Skeletal muscle satellite cell (primary cell): ENCODE measurements at regions not wholly inside any gene's neighbourhood (a gene's known extent, or its start where the extent isn't known, plus 50 kb on each side); places are given as distances from the start of the nearest gene placed in this dataset.
"Not testable (repeated sequence)": the region's sequence is repeated elsewhere in the genome, so short reads cannot be mapped to it uniquely, and the experiment has no call there.

Source experiments
- H3K27me3 ChIP-seq: 2 replicates; pipeline ENCODE4 v1.7.0; 2013; ENCODE audit warnings: low read length; ENCODE audit not compliant: control insufficient read depth, insufficient read depth
- H3K36me3 ChIP-seq: 2 replicates; pipeline ENCODE4 v1.7.0; 2013; ENCODE audit warnings: mild to moderate bottlenecking, control low read depth, low read length; ENCODE audit not compliant: insufficient read depth
- H3K4me1 ChIP-seq: 2 replicates; pipeline ENCODE4 v1.7.0; 2013; ENCODE audit warnings: low read length; ENCODE audit not compliant: control insufficient read depth, insufficient read depth
- H3K4me2 ChIP-seq: 2 replicates; pipeline ENCODE4 v1.7.0; 2013; ENCODE audit warnings: mild to moderate bottlenecking, low read length
- H3K4me3 ChIP-seq: 2 replicates; pipeline ENCODE4 v1.7.0; 2013; ENCODE audit warnings: low read length
- H3K9ac ChIP-seq: 2 replicates; pipeline ENCODE4 v1.7.0; 2013; ENCODE audit warnings: mild to moderate bottlenecking, low read depth, low read length, moderate library complexity
- H3K9me3 ChIP-seq: replicated peaks from 2 replicates; pipeline ENCODE4 v1.7.0; 2013; ENCODE audit warnings: mild to moderate bottlenecking, control low read depth, low read length

DNA sequence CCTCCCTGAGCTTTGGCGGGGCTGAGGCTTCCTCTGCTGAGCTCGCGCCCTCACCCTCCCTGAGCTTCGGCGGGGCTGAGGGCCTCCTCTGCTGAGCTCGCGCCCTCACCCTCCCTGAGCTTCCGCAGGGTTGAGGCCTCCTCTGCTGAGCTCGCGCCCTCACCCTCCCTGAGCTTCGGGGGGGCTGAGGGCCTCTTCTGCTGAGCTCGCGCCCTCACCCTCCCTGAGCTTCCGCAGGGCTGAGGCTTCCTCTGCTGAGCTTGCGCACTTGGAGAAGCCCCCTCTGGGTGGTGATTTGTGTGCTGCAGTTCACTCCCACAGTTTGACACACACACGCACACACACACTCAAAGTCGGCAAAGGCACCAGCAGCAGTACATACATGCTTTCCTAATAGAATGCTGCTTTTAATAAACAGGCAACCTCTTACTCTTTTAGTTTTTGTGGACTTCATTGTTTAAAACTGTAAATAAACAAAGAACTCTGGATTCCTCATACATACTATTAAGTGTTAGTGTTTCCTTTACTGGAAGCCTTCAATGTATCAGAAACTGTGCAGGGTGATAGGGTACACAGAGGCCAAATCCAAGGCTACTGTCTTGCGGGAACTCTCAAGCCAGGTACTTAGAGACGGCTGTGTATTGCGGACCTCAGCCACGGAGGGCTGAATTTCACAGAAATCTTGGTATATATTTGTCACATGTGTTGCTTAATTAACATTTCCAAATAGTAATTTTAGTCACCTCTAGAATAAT lies 752.8 kb upstream of the TPTE start:
- H3K4me3 ChIP-seq, H3K4me2 ChIP-seq, H3K27me3 ChIP-seq, H3K4me1 ChIP-seq, H3K36me3 ChIP-seq, H3K9ac ChIP-seq: not testable (repeated sequence)
- peaks cover 53% of the 10 kb centered on the region for H3K9me3 ChIP-seq

GRCh38 chr21:9769131-9769498 lies 752.3 kb upstream of the TPTE start:
- H3K27me3 ChIP-seq, H3K4me2 ChIP-seq, H3K4me1 ChIP-seq, H3K4me3 ChIP-seq, H3K9ac ChIP-seq, H3K36me3 ChIP-seq: not testable (repeated sequence)
- peaks cover 52% of the 10 kb centered on the region for H3K9me3 ChIP-seq

DNA sequence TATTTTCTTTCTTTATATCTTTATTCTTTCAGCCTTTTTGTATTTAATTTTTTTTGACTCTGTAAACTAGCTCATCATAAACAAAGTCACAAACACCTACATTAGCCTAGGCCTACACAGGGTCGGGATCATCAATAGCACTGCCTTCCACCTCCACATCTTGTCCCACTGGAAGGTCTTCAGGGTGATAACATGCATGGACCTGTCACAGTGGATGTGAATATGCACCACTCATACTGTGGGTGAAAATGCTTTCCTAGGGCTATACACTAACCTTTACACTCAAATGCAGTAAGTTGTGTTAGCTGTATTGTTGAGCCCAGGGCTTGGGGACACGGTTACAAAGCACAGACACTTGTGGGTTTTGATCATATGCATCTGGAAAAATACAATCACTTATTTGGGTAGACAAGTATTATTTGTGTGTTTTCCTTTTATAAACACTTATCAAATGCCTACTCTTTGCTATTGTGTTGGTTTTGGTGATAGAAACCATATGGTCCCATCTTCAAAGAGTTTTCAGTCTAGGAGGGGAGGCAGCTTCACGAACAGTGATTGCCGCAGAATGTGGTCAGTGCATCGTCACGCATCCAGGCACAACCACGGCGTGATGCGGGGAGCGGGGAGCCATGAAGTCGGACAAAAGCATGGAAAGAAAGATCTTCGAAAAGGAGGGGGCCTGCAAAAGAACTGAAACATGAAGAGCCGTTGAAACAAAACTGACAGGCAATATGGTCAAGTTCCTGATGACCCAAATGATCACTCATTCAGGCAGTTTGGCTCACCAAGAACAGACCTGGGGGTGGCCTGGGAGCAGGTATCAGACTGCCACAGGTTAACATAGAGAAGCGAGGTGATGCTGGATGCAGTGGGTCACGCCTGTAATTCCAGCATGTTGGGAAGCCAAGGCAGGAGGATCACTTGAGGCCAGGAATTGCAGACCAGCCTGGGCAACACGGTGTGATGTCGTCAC lies 751.4 kb upstream of the TPTE start:
- not testable (repeated sequence) for H3K9ac ChIP-seq, H3K4me1 ChIP-seq, H3K4me2 ChIP-seq, H3K4me3 ChIP-seq, H3K36me3 ChIP-seq, H3K27me3 ChIP-seq
- peaks cover 57% of the 10 kb centered on the region for H3K9me3 ChIP-seq

DNA sequence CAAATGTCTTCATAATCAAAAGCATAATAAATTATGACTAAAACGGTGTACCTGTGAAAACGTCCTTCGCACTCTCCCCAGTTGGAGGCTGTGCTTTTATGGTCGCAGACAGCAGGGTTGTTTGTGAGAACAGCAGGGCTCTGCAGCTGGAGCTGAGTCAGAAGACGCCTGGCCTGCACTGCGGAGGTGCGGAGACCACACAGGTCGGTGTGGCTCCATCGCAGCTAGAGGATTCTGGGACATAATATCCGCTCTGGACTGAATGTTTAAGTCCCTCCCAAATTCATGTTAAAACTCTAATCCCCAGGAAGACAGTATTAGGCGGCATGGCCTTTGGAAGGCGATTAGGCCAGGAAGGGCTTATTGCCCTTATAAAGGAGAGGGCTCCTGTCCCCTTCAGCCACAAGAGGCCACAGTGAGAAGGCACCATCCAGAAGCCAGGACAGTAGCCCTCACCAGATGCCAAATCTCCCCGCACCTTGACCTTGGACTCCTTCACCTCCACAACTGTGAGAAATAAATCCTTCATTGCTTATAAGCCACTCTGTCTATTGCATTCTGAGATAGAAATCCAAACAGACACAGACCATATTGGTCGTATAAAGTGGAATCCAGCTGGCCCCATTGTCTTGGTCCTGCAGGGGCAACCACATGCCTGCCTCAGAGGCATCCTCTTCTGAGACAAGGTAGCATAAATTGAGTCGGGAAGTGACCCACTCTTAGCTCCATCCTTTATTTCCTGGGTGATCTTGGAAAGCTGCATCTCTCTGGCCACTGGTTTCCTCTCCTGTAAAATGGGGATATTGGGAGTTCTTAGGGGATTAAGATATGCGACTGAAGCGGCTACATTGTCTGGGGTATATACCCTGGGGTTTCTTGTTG lies 749.7 kb upstream of the TPTE start:
- H3K27me3 ChIP-seq, H3K4me3 ChIP-seq, H3K4me2 ChIP-seq, H3K9ac ChIP-seq, H3K4me1 ChIP-seq, H3K36me3 ChIP-seq: not testable (repeated sequence)
- peaks cover 60% of the 10 kb centered on the region for H3K9me3 ChIP-seq

- Histone ChIP-seq H3K9me3 (peaks cover 59% of the 10 kb centered on the region), H3K4me3 (no peak overlapping the region)
Measured at GRCh38 chr21:9772348-9772672, 749.1 kb upstream of the TPTE start.

DNA sequence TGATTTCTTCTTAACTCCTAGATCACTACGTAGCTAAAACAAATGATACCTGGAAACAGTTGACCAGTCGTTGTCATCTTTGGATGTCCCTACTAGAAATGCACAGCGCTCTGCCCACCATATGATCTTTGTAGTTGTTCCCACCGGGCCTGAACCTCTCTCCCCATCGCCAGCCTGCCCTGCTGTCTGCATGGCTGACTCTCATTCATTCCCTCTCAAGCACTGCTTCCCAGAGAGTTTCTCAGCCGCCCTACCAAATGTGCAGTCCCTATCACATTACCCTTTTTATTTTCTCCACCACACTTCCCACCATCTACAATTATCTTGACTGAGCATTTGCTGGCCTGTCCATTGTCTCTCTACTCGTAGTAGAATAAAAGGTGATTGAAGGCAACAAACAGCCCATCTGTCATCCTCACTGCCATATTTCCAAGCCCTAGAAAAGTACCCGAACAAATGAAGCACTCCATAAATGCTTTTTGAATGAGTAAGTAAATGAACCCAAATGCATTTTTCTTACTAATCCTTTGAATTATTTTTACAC lies 748.4 kb upstream of the TPTE start:
- not testable (repeated sequence) for H3K4me1 ChIP-seq, H3K9ac ChIP-seq, H3K4me2 ChIP-seq, H3K4me3 ChIP-seq, H3K36me3 ChIP-seq, H3K27me3 ChIP-seq
- peaks cover 52% of the 10 kb centered on the region for H3K9me3 ChIP-seq

More at GRCh38 chr21:9772348-9772672, 749.1 kb upstream of the TPTE start:
- Histone ChIP-seq H3K4me1 (no peaks in the 10 kb centered on the region), H3K27me3 (no peaks in the 10 kb centered on the region), H3K36me3 (no peaks in the 10 kb centered on the region), H3K9ac (no peak overlapping the region), H3K4me2 (no peak overlapping the region)

DNA sequence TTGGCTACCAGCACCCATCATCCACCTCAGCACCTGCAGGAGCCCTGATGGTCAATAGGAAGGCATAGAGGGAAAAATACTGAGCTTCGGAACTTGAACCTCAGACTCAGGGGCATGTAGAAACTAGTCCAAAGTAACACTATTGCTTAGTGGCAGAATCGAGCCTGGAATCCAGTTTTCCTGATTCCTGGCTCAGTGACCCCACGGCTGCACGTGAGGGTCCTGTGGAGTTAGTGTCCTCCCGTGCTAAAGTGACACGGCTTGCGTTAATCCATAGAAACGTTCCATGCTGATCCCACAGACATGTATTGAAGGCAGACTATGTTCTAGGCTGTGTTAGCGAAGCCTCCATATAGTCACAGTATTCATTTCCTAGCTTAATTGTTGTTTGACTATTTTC lies 747.0 kb upstream of the TPTE start:
- Histone ChIP-seq H3K9me3 (peaks cover 50% of the 10 kb centered on the region), H3K9ac (no peak overlapping the region), H3K27me3 (no peaks in the 10 kb centered on the region), H3K36me3 (no peaks in the 10 kb centered on the region), H3K4me1 (no peaks in the 10 kb centered on the region), H3K4me3 (no peak overlapping the region), H3K4me2 (no peak overlapping the region)

DNA sequence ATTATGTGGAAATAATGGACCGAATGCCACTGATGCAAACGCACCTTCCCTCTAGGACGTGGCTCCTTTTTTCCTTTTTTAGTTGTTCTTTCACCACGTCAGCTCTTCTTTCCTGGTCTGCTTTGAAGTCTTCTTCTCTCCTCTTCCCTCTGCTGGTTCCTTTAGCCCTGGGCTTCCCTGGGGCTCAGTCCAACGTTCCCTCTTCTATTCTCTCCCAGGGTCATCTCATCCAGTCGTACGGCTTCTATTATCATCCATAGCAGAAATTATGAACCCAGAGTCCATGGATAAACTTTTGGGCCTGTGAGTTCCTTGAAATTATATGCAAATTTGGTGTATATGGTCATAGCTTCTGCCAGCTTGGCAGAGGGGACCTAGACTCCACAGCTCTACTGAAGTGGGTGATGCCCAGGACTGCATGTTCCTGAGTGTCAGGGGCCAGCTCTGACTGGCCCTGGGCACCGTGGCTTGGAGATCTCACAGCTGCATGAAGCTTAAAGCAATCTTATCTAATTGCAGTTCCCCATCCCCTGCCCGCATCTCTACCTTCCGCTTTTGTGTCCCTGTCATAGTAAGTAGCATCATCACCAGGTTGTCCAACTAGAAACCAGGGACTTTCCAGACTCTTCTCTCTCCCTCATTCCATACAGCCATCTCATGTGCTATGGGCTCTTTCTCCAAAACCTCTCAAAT lies 746.3 kb upstream of the TPTE start:
- not testable (repeated sequence) for H3K27me3 ChIP-seq, H3K4me2 ChIP-seq, H3K4me1 ChIP-seq, H3K4me3 ChIP-seq, H3K36me3 ChIP-seq, H3K9ac ChIP-seq
- H3K9me3 ChIP-seq = peaks cover 47% of the 10 kb centered on the region

DNA sequence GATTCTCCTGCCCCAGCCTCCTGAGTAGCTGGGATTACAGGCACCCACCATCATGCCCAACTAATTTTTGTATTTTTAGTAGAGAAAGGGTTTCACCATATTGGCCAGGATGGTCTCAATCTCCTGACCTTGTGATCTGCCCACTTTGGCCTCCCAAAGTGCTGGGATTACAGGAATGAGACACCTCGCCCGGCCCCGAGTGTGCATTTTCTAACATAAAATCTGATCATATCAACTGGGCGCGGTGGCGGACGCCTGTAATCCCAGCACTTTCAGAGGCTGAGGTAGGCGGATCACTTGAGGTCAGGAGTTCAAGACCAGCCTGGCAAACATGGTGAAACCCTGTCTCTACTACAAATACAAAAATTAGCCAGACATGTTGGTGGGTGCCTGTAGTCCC lies 745.5 kb upstream of the TPTE start:
- H3K9me3 ChIP-seq = peaks cover 47% of the 10 kb centered on the region
- H3K27me3 ChIP-seq, H3K36me3 ChIP-seq, H3K4me3 ChIP-seq, H3K9ac ChIP-seq, H3K4me1 ChIP-seq, H3K4me2 ChIP-seq: not testable (repeated sequence)

DNA sequence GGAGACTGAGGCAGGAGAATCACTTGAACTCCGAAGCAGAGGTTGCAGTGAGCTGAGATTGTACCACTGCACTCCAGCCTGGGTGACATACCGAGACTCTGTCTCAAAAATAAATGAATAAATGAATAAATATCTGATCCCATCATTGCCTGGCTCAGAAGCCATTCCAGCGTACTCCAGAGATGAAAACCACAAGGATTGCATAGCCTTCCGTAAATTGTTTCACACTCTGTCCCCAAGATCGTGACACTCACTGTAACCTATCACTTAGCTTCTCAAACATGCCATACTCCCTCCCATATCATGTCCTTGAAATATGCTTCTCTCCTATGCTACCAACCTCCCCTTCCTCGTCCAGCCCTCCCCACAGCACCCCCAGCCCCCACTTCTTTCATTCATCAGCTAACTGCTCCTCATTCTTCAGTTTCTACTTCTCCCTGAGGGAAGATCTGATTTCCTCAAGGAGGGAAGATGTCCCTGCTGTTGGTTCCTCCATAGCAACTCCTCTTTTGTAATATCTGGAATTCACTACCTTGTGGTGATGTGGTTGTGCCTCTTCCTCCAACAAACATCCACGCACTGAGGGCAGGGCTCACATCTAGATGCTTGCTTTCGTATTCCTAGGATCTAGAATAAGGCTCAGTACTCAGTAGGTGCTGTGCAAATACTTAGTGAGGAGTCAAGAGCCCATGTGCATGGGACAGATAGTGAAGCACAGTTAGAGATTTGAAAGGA lies 744.9 kb upstream of the TPTE start:
- not testable (repeated sequence) for H3K4me2 ChIP-seq, H3K9ac ChIP-seq, H3K36me3 ChIP-seq, H3K4me1 ChIP-seq, H3K27me3 ChIP-seq, H3K4me3 ChIP-seq
- H3K9me3 ChIP-seq = peaks cover 42% of the 10 kb centered on the region
